ENCODE measurements at regions not wholly inside any gene's neighbourhood (a gene's known extent, or its start where the extent isn't known, plus 50 kb on each side); places are given as distances from the start of the nearest gene placed in this dataset.

DNA sequence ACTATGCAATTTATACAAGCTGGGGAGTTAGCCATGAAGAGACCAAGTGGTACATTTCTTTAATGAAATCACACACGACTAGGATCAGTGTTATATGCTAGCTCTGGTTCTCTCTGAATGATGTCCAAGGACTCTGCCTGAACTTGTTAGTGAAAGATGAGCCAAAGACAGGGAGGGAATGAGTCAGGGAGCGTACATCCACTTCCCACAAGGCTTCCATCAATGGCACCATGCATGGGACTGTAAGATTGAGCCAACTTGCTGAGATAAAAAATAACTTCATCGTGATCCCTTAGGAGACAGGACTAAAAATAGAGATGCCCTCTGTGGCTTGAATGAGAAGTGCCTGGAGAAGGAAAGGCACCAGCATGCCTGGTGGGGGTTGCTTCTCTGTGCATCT is 629.7 kb downstream of the ACTR3B start:
- Histone ChIP-seq H3K4me1 (ENCODE audit: insufficient read depth, low read length) (no peaks in the 10 kb centered on the region), H2AFZ (ENCODE audit: low read length) (no peak overlapping the region), H3K27ac (ENCODE audit: low read depth, low read length) (no peak overlapping the region), H3K4me2 (ENCODE audit: insufficient read depth, low read length) (no peak overlapping the region), H4K20me1 (ENCODE audit: insufficient read depth, low read length) (no peaks in the 10 kb centered on the region), H3K9me3 (ENCODE audit: low read depth, low read length) (no peaks in the 10 kb centered on the region), H3K4me3 (ENCODE audit: insufficient read depth, low read length) (no peak overlapping the region), H3K79me2 (ENCODE audit: insufficient read depth, low read length) (no peaks in the 10 kb centered on the region), H3K27me3 (ENCODE audit: insufficient read depth, low read length) (no peaks in the 10 kb centered on the region), H3K36me3 (ENCODE audit: insufficient read depth, low read length) (no peaks in the 10 kb centered on the region)
- no peak for DNase-seq (ENCODE audit: insufficient read length, low spot score, missing footprints)
- TF ChIP-seq, protein P1, sequence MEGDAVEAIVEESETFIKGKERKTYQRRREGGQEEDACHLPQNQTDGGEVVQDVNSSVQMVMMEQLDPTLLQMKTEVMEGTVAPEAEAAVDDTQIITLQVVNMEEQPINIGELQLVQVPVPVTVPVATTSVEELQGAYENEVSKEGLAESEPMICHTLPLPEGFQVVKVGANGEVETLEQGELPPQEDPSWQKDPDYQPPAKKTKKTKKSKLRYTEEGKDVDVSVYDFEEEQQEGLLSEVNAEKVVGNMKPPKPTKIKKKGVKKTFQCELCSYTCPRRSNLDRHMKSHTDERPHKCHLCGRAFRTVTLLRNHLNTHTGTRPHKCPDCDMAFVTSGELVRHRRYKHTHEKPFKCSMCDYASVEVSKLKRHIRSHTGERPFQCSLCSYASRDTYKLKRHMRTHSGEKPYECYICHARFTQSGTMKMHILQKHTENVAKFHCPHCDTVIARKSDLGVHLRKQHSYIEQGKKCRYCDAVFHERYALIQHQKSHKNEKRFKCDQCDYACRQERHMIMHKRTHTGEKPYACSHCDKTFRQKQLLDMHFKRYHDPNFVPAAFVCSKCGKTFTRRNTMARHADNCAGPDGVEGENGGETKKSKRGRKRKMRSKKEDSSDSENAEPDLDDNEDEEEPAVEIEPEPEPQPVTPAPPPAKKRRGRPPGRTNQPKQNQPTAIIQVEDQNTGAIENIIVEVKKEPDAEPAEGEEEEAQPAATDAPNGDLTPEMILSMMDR (IDR thresholded peaks at IDR 0.05; ENCODE audit: extremely low read depth, low read depth, low read length) = no peak

DNA sequence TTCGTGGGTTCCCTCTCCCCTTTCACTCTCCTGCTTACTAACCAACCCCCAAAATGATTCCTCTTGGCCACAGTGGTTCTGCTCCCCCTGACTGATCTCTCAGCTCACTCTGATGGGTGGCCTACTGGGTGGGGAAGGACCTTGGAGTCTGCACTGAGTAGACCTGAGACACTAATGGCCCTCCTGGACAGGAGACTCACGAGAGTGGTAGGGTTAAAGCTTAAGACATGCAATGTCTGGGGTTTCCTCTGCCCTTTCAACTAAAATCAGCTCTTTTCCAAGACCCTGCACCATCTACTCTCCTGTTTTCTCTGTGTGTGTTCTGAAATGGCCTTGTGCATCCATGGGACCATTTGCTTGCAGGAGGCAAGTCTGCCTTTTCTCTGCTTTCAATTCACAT is 631.4 kb downstream of the ACTR3B start:
- Histone ChIP-seq H3K36me3 (ENCODE audit: insufficient read depth, low read length) (no peaks in the 10 kb centered on the region), H3K79me2 (ENCODE audit: insufficient read depth, low read length) (no peaks in the 10 kb centered on the region), H3K4me2 (ENCODE audit: insufficient read depth, low read length) (no peak overlapping the region), H2AFZ (ENCODE audit: low read length) (no peak overlapping the region), H3K9me3 (ENCODE audit: low read depth, low read length) (no peaks in the 10 kb centered on the region), H3K27ac (ENCODE audit: low read depth, low read length) (no peak overlapping the region), H4K20me1 (ENCODE audit: insufficient read depth, low read length) (no peaks in the 10 kb centered on the region), H3K4me3 (ENCODE audit: insufficient read depth, low read length) (no peak overlapping the region), H3K4me1 (ENCODE audit: insufficient read depth, low read length) (no peaks in the 10 kb centered on the region), H3K27me3 (ENCODE audit: insufficient read depth, low read length) (no peaks in the 10 kb centered on the region)
- DNase-seq (ENCODE audit: insufficient read length, low spot score, missing footprints) = no peak
- TF ChIP-seq, protein P1 (IDR thresholded peaks at IDR 0.05; ENCODE audit: extremely low read depth, low read depth, low read length) = no peak

DNA sequence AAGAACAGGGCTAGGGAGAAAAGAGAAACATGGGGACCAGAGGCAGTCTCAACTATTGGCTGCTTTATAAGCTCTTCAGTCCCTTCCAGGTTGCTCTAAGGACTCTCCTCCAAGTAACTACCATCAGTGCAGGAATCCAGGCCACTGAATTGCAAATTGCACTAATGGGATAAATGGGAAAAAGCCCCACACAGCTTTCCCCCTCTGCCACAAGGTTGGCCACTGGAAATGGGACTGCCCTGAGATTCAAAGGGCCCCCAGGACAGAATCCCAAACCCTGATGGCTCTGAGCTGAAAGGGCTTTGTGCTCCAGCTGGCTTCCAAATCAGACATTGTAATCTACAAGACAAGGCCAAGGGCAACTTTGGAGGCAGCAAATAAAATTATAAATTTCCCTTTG is 633.2 kb downstream of the ACTR3B start:
- no peak for DNase-seq (ENCODE audit: insufficient read length, low spot score, missing footprints)
- Histone ChIP-seq H3K27ac (ENCODE audit: low read depth, low read length) (no peak overlapping the region), H2AFZ (ENCODE audit: low read length) (no peak overlapping the region), H3K79me2 (ENCODE audit: insufficient read depth, low read length) (no peaks in the 10 kb centered on the region), H4K20me1 (ENCODE audit: insufficient read depth, low read length) (no peaks in the 10 kb centered on the region), H3K4me2 (ENCODE audit: insufficient read depth, low read length) (no peak overlapping the region), H3K4me1 (ENCODE audit: insufficient read depth, low read length) (no peaks in the 10 kb centered on the region), H3K4me3 (ENCODE audit: insufficient read depth, low read length) (no peak overlapping the region), H3K27me3 (ENCODE audit: insufficient read depth, low read length) (no peaks in the 10 kb centered on the region), H3K36me3 (ENCODE audit: insufficient read depth, low read length) (no peaks in the 10 kb centered on the region), H3K9me3 (ENCODE audit: low read depth, low read length) (no peaks in the 10 kb centered on the region)
- TF ChIP-seq, protein P1 (IDR thresholded peaks at IDR 0.05; ENCODE audit: extremely low read depth, low read depth, low read length) = no peak

DNA sequence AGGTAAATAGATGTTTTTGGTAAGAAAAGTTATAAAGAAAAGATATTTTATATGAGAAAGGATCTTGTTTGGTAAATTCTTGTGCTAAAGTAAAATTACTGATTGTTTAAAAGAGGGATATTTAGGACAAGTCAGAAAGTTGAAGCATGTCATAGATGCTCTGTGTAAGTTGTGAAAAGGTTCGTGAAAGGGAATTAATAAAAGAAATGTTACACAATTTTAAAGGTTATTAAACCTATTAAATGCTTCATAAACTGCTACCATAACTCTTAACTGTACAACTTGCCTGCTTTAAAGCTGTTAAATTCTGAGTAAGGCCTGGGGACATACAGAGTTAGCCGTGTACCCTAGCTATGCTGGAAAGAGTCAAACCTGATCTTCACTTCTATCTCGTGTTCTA is 634.1 kb downstream of the ACTR3B start:
- no peaks in the 10 kb centered on the region for H3K36me3 ChIP-seq (ENCODE audit: insufficient read depth, low read length)
- DNase-seq (ENCODE audit: insufficient read length, low spot score, missing footprints) = no peak

More for the DNA sequence above, 634.1 kb downstream of the ACTR3B start:
- Histone ChIP-seq H3K9me3 (ENCODE audit: low read depth, low read length) (no peaks in the 10 kb centered on the region), H3K27ac (ENCODE audit: low read depth, low read length) (no peak overlapping the region), H3K4me1 (ENCODE audit: insufficient read depth, low read length) (no peaks in the 10 kb centered on the region), H3K4me2 (ENCODE audit: insufficient read depth, low read length) (no peak overlapping the region), H3K4me3 (ENCODE audit: insufficient read depth, low read length) (no peak overlapping the region), H4K20me1 (ENCODE audit: insufficient read depth, low read length) (no peaks in the 10 kb centered on the region), H3K27me3 (ENCODE audit: insufficient read depth, low read length) (no peaks in the 10 kb centered on the region), H2AFZ (ENCODE audit: low read length) (no peak overlapping the region), H3K79me2 (ENCODE audit: insufficient read depth, low read length) (no peaks in the 10 kb centered on the region)
- TF ChIP-seq, protein P1 (IDR thresholded peaks at IDR 0.05; ENCODE audit: extremely low read depth, low read depth, low read length) = no peak

All from osteoblast (primary cell).